GM12878 (cell line): ENCODE measurements at regions not wholly inside any gene's neighbourhood (a gene's known extent, or its start where the extent isn't known, plus 50 kb on each side); places are given as distances from the start of the nearest gene placed in this dataset.

Source experiments
- ATAC-seq: fragments of 200-7000 bp; cut with Tn5 transposase; 3 replicates; pipeline ENCODE4 v1.9.1; 2020; ENCODE audit warnings: mild to moderate bottlenecking, moderate library complexity
- BruUV-seq: library from RNA; stranded (reverse); fragments of 400-500 nt; replicated peaks from 2 replicates; lab custom pipeline; 2021; lab: Mats Ljungman, UMichigan
- CTCF ChIA-PET: fragments of 300-600 bp; sonication (Branson Sonifier 250); formaldehyde crosslinking; extraction: SDS; loops from one replicate; lab custom pipeline; 2021; ENCODE audit warnings: inconsistent platforms; lab: Yijun Ruan, JAX
- POLR2A ChIA-PET: fragments of 350-600 bp; formaldehyde crosslinking; extraction: SDS; loops from one replicate; lab custom pipeline; 2021; ENCODE audit warnings: inconsistent platforms; lab: Charles Lee
- RAD21 ChIA-PET: fragments of 300-600 bp; sonication (Branson Sonifier 250); formaldehyde crosslinking; loops from one replicate; lab custom pipeline; 2023; ENCODE audit warnings: antibody characterized with exemption; ENCODE audit not compliant: unreplicated experiment; lab: Charles Lee
- SMC1A ChIA-PET: fragments of 300-600 bp; sonication (Branson Sonifier 250); formaldehyde crosslinking; loops from one replicate; lab custom pipeline; 2023; ENCODE audit not compliant: unreplicated experiment, uncharacterized antibody; lab: Charles Lee
- DNase-seq: peaks from one replicate; pipeline ENCODE4 v3.0.0-alpha.2; 2011; ENCODE audit warnings: low read depth, low spot score
- FAIRE-seq: peaks from 3 replicates; lab custom pipeline; 2011; peaks lifted over from hg19 to GRCh38; lab: Jason Lieb, UNC
- H2AFZ ChIP-seq: 2 replicates; pipeline ENCODE4 v1.6.0; 2011; ENCODE audit warnings: low read depth, low read length, control low read depth; ENCODE audit not compliant: control insufficient read depth
- H3K27ac ChIP-seq: 2 replicates; pipeline ENCODE4 v1.5.1; 2011; ENCODE audit warnings: control low read depth; ENCODE audit not compliant: control insufficient read depth, insufficient read depth
- H3K27me3 ChIP-seq, 2 experiments: replicated peaks in 1 of 2; 2 replicates each; pipeline versions ENCODE4 v1.6.0 to v1.6.1; 2011; ENCODE audit warnings: low read length in 1 of 2; ENCODE audit not compliant: control insufficient read depth in 2 of 2, insufficient read depth in 2 of 2
- H3K36me3 ChIP-seq, 2 experiments: 2 replicates each; pipeline ENCODE4 v1.5.1; 2011; ENCODE audit warnings: low read length in 1 of 2; ENCODE audit not compliant: control insufficient read depth in 2 of 2, insufficient read depth in 2 of 2
- H3K4me1 ChIP-seq: 2 replicates; pipeline ENCODE4 v1.6.1; 2011; ENCODE audit warnings: mild to moderate bottlenecking, low read length, moderate library complexity, mixed read lengths; ENCODE audit not compliant: control insufficient read depth, insufficient read depth
- H3K4me2 ChIP-seq: 2 replicates; pipeline ENCODE4 v1.6.0; 2011; ENCODE audit warnings: control low read depth; ENCODE audit not compliant: control insufficient read depth, insufficient read depth
- H3K4me3 ChIP-seq: fragments of 200-600 bp; sonication (generic); 2 replicates; pipeline ENCODE4 v1.5.1; 2016
- H3K79me2 ChIP-seq: 2 replicates; pipeline ENCODE4 v1.6.0; 2011; ENCODE audit warnings: low read length; ENCODE audit not compliant: control insufficient read depth, insufficient read depth
- H3K9ac ChIP-seq: 2 replicates; pipeline ENCODE4 v1.8.0; 2011; ENCODE audit warnings: low read length, control low read depth, mixed read lengths; ENCODE audit not compliant: control insufficient read depth, insufficient read depth
- H3K9me3 ChIP-seq: replicated peaks from 3 replicates; pipeline ENCODE4 v1.5.1; 2011; ENCODE audit warnings: mild to moderate bottlenecking, low read length; ENCODE audit not compliant: control insufficient read depth, insufficient read depth
- H4K20me1 ChIP-seq: 2 replicates; pipeline ENCODE4 v1.6.0; 2011; ENCODE audit not compliant: control insufficient read depth, insufficient read depth
- BACH1 ChIP-seq: fragments of 450-650 bp; IDR thresholded peaks from 2 replicates; pipeline ENCODE4 v1.6.1; 2017; ENCODE audit warnings: mild to moderate bottlenecking, borderline replicate concordance
- CBX5 ChIP-seq: sonication (generic); IDR thresholded peaks from 2 replicates; pipeline ENCODE4 v1.6.1; 2016; ENCODE audit warnings: low read depth, moderate library complexity, mild to moderate bottlenecking, inconsistent platforms
- CHD1 ChIP-seq: IDR thresholded peaks from 2 replicates; pipeline ENCODE4 v1.6.1; 2012; ENCODE audit warnings: low read depth, low read length, improper control_type of control experiment
- CHD4 ChIP-seq: fragments of 200-600 bp; sonication (generic); IDR thresholded peaks from 2 replicates; pipeline ENCODE4 v1.6.1; 2016; ENCODE audit warnings: mild to moderate bottlenecking
- ESRRA ChIP-seq: IDR thresholded peaks from 2 replicates; pipeline ENCODE4 v1.6.1; 2012; ENCODE audit warnings: mild to moderate bottlenecking, low read length, improper control_type of control experiment
- MYC ChIP-seq: IDR thresholded peaks from 2 replicates; pipeline ENCODE4 v1.6.1; 2011; ENCODE audit warnings: mild to moderate bottlenecking, low read length, moderate library complexity, inconsistent platforms; ENCODE audit not compliant: insufficient read depth, insufficient replicate concordance, insufficient read length, severe bottlenecking
- NFYA ChIP-seq: IDR thresholded peaks from 2 replicates; pipeline ENCODE4 v1.6.1; 2011; ENCODE audit warnings: low read depth, mild to moderate bottlenecking, low read length, improper control_type of control experiment, borderline replicate concordance
- PBX3 ChIP-seq: IDR thresholded peaks from 2 replicates; pipeline ENCODE4 v1.6.1; 2011; ENCODE audit warnings: mild to moderate bottlenecking, low read depth, low read length, moderate library complexity; ENCODE audit not compliant: insufficient replicate concordance
- USF2 ChIP-seq: IDR thresholded peaks from 2 replicates; pipeline ENCODE4 v1.6.1; 2011; ENCODE audit warnings: low read depth, low read length, improper control_type of control experiment, borderline replicate concordance
- WGBS: methylation state at CpG from one replicate; pipeline ENCODE4 v1.1.6; 2016; ENCODE audit warnings: low lambda C conversion rate; ENCODE audit not compliant: insufficient replicate concordance, insufficient coverage; ENCODE audit errors: missing lambda C conversion rate; 5-methylcytosine and 5-hydroxymethylcytosine counted together
- in situ Hi-C: fragments of 300-500 bp; cut with MboI; formaldehyde crosslinking; loops from 9 replicates; pipeline ENCODE4 v1.14.3; 2018; ENCODE audit warnings: mixed read lengths
- intact Hi-C: fragments of 100-400 bp; cut with micrococcal nuclease; formaldehyde crosslinking; loops from one replicate; pipeline ENCODE4 v1.14.2; 2022; ENCODE audit not compliant: unreplicated experiment

GRCh38 chr16:72704746-72705372 is 343.1 kb downstream of the ZFHX3 start:
- CTCF ChIA-PET, result no interaction called here

More at GRCh38 chr16:72704746-72705372, 343.1 kb downstream of the ZFHX3 start:
- WGBS, result 94% methylated on average over 2 of the region's 2 CpGs
- TF ChIP-seq USF2 (no peak), PBX3 (no peak), BACH1 (no peak), CHD4 (no peak), MYC (no peak), CHD1 (no peak), NFYA (no peak), ESRRA (no peak), CBX5 (no peak)
- TF ChIP-seq, all 136 proteins: peak for 0
- in situ Hi-C loops, result no loop called here
- Histone ChIP-seq H3K79me2 (no peaks in the 10 kb centered on the region), H3K27me3 (no peaks in the 10 kb centered on the region), H3K27ac (no peak overlapping the region), H3K4me3 (no peak overlapping the region), H3K36me3 (no peaks in the 10 kb centered on the region), H4K20me1 (no peaks in the 10 kb centered on the region), H3K4me1 (no peaks in the 10 kb centered on the region), H2AFZ (no peak overlapping the region), H3K9me3 (no peaks in the 10 kb centered on the region; the same call in 2 of the 3 replicates), H3K4me2 (no peak overlapping the region), H3K9ac (no peak overlapping the region)
- no peak for FAIRE-seq
- SMC1A ChIA-PET, result no interaction called here
- DNase-seq, result no peak
- POLR2A ChIA-PET, result interaction anchor here (0.7 kb wide), 2 partner anchors 89 to 327 kb away, joined by 3 to 4 read pairs; no protein-coding TSS in a partner anchor
- BruUV-seq, result no TSS peak
- ATAC-seq, result no peak
- intact Hi-C loops, result loop anchor here (5.0 kb wide), 1 partner anchor 38 kb away; no protein-coding TSS in a partner anchor
- RAD21 ChIA-PET, result no interaction called here
